HUDEP-2 (cell line): ENCODE measurements at regions not wholly inside any gene's neighbourhood (a gene's known extent, or its start where the extent isn't known, plus 50 kb on each side); places are given as distances from the start of the nearest gene placed in this dataset.
"Not testable (repeated sequence)": the region's sequence is repeated elsewhere in the genome, so short reads cannot be mapped to it uniquely, and the experiment has no call there.

Source experiments
- DNase-seq, 76 experiments: peaks; one replicate each; lab custom pipeline; 2025; ENCODE audit not compliant: unreplicated experiment in 76 of 76; lab: John Stamatoyannopoulos, UW

GRCh38 chr12:47412601-47413236, 293.1 kb downstream of the RPAP3 start:
- no peak for DNase-seq

- DNase-seq: no peak
Measured at GRCh38 chr12:47411966-47412365, 293.9 kb downstream of the RPAP3 start.

- DNase-seq: no peak
Measured at GRCh38 chr12:47410862-47411261, 295.0 kb downstream of the RPAP3 start.

- DNase-seq: no peak
Measured at GRCh38 chr12:47410383-47410782, 295.4 kb downstream of the RPAP3 start.

GRCh38 chr12:47409310-47409987, 296.4 kb downstream of the RPAP3 start:
- no peak for DNase-seq

- DNase-seq: peak in 4 of 76 experiments; percentile 3 to 13 (median 12)
Measured at GRCh38 chr12:47408171-47408871, 297.5 kb downstream of the RPAP3 start.

- DNase-seq: no peak
Measured at GRCh38 chr12:47407463-47408129, 298.2 kb downstream of the RPAP3 start.

- DNase-seq: no peak
Measured at GRCh38 chr12:47403681-47404080, 302.1 kb downstream of the RPAP3 start.

- DNase-seq: not testable (repeated sequence)
Measured at GRCh38 chr12:47401196-47401595, 304.6 kb downstream of the RPAP3 start.

GRCh38 chr12:47400266-47400665, 305.6 kb downstream of the RPAP3 start:
- DNase-seq: no peak

GRCh38 chr12:47397664-47398281, 308.1 kb downstream of the RPAP3 start:
- DNase-seq: peak in 36 of 76 experiments; percentile 3 to 66 (median 24)

GRCh38 chr12:47396902-47397663, 308.7 kb downstream of the RPAP3 start:
- DNase-seq: no peak

GRCh38 chr12:47394070-47394469, 311.8 kb downstream of the RPAP3 start:
- no peak for DNase-seq

GRCh38 chr12:47393403-47393790, 312.4 kb downstream of the RPAP3 start:
- DNase-seq: no peak

GRCh38 chr12:47391566-47391965, 311.8 kb upstream of the AMIGO2 start:
- no peak for DNase-seq

GRCh38 chr12:47388712-47389111, 309.0 kb upstream of the AMIGO2 start:
- DNase-seq: no peak

GRCh38 chr12:47387994-47388393, 308.2 kb upstream of the AMIGO2 start:
- no peak for DNase-seq

- no peak for DNase-seq
Measured at GRCh38 chr12:47385653-47386052, 305.9 kb upstream of the AMIGO2 start.

- DNase-seq: no peak
Measured at GRCh38 chr12:47383942-47384341, 304.2 kb upstream of the AMIGO2 start.

- peak in 5 of 76 experiments; percentile 2 to 17 (median 4) for DNase-seq
Measured at GRCh38 chr12:47382305-47382704, 302.5 kb upstream of the AMIGO2 start.
